Neural progenitor cell (in vitro differentiated cells): ENCODE measurements at regions not wholly inside any gene's neighbourhood (a gene's known extent, or its start where the extent isn't known, plus 50 kb on each side); places are given as distances from the start of the nearest gene placed in this dataset.

ENCODE experiments used
- DNase-seq: peaks from one replicate; pipeline ENCODE4 v3.0.0-alpha.2; 2016; ENCODE audit warnings: low spot score
- H2AFZ ChIP-seq: fragments of 200-600 bp; sonication (generic); replicated peaks from 2 replicates; pipeline ENCODE4 v1.6.1; 2016; ENCODE audit warnings: antibody characterized with exemption
- H3F3A ChIP-seq: fragments of 200-600 bp; sonication (generic); 2 replicates; pipeline ENCODE4 v1.6.1; 2016; ENCODE audit warnings: antibody characterized with exemption, low read depth
- H3K27ac ChIP-seq: fragments of 200-600 bp; sonication (generic); 2 replicates; pipeline ENCODE4 v1.5.1; 2016; ENCODE audit warnings: mild to moderate bottlenecking
- H3K27me3 ChIP-seq: fragments of 200-600 bp; sonication (generic); 2 replicates; pipeline ENCODE4 v1.6.1; 2016; ENCODE audit warnings: mild to moderate bottlenecking, moderate library complexity
- H3K36me3 ChIP-seq: fragments of 200-600 bp; sonication (generic); 2 replicates; pipeline ENCODE4 v1.5.1; 2016
- H3K4me1 ChIP-seq: fragments of 200-600 bp; sonication (generic); 2 replicates; pipeline ENCODE4 v1.6.1; 2016; ENCODE audit warnings: mixed run types
- H3K4me2 ChIP-seq: fragments of 200-600 bp; sonication (generic); 2 replicates; pipeline ENCODE4 v1.6.1; 2016
- H3K4me3 ChIP-seq: fragments of 200-600 bp; sonication (generic); 2 replicates; pipeline ENCODE4 v1.5.1; 2016
- H3K79me2 ChIP-seq: fragments of 200-600 bp; sonication (generic); 2 replicates; pipeline ENCODE4 v1.6.1; 2016; ENCODE audit warnings: low read depth
- H3K9ac ChIP-seq: fragments of 200-600 bp; sonication (generic); 2 replicates; pipeline ENCODE4 v1.6.1; 2016
- H3K9me3 ChIP-seq: fragments of 200-600 bp; sonication (generic); 2 replicates; pipeline ENCODE4 v1.5.1; 2016; ENCODE audit warnings: low read depth
- H4K20me1 ChIP-seq: fragments of 200-600 bp; sonication (generic); 2 replicates; pipeline ENCODE4 v1.6.1; 2016; ENCODE audit warnings: low read depth
- H3K27ac Mint-ChIP-seq: 3 replicates; pipeline ENCODE4 v1.8.0; 2021; ENCODE audit warnings: mixed read lengths
- H3K27me3 Mint-ChIP-seq: 2 replicates; pipeline ENCODE4 v1.8.0; 2022; ENCODE audit warnings: low read depth, mild to moderate bottlenecking, inconsistent platforms, moderate library complexity, mixed read lengths; ENCODE audit not compliant: insufficient read depth
- H3K36me3 Mint-ChIP-seq: 3 replicates; pipeline ENCODE4 v1.8.0; 2021; ENCODE audit warnings: mixed read lengths
- H3K4me1 Mint-ChIP-seq: 3 replicates; pipeline ENCODE4 v1.8.0; 2021; ENCODE audit warnings: mixed read lengths
- H3K4me3 Mint-ChIP-seq: 3 replicates; pipeline ENCODE4 v1.8.0; 2021; ENCODE audit warnings: mild to moderate bottlenecking, moderate library complexity, mixed read lengths
- H3K9me3 Mint-ChIP-seq: 3 replicates; pipeline ENCODE4 v1.8.0; 2020; ENCODE audit warnings: mixed read lengths
- CTCF ChIP-seq: fragments of 200-600 bp; sonication (generic); IDR thresholded peaks from 2 replicates; pipeline ENCODE4 v1.5.1; 2017; ENCODE audit warnings: antibody characterized with exemption, mild to moderate bottlenecking
- EZH2 ChIP-seq: fragments of 200-600 bp; sonication (generic); IDR thresholded peaks from 2 replicates; pipeline ENCODE4 v1.6.1; 2017; ENCODE audit warnings: antibody characterized with exemption, mild to moderate bottlenecking, moderate library complexity
- EZH2phosphoT487 ChIP-seq: fragments of 200-600 bp; sonication (generic); IDR thresholded peaks from 2 replicates; pipeline ENCODE4 v1.6.1; 2017; ENCODE audit warnings: antibody characterized with exemption

DNA sequence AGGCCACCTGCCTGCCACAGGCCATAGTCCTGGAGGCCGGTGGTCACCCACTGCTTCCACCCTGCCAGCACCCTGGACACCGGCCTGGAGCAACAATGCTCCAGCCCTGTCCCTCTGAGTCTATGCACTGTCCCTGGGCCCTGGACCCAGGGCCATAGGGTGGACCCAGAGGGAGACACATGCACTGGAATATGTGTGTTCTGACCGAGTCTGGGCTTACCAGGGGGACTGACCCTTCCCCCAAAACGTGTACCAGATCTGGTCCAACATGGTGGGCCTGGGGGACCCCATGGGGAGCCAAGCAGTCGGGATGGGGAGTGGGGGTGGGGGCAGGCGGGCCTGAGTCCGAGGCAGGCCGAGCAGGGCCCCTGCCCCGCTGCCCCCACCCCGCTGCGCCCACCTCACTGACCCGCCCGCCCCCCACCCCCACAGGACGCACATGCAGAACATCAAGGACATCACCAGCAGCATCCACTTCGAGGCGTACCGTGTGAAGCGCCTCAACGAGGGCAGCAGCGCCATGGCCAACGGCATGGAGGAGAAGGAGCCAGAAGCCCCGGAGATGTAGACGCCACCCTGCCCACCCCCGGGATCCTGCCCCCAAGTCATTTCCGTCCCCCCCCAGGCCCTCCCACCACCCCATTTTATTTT is 357.4 kb downstream of the SEC14L1 start:
- peaks cover 19% of the 10 kb centered on the region for H3K36me3 Mint-ChIP-seq
- H3K9me3 Mint-ChIP-seq, result no peaks in the 10 kb centered on the region
- no peaks in the 10 kb centered on the region for H3K36me3 ChIP-seq

DNA sequence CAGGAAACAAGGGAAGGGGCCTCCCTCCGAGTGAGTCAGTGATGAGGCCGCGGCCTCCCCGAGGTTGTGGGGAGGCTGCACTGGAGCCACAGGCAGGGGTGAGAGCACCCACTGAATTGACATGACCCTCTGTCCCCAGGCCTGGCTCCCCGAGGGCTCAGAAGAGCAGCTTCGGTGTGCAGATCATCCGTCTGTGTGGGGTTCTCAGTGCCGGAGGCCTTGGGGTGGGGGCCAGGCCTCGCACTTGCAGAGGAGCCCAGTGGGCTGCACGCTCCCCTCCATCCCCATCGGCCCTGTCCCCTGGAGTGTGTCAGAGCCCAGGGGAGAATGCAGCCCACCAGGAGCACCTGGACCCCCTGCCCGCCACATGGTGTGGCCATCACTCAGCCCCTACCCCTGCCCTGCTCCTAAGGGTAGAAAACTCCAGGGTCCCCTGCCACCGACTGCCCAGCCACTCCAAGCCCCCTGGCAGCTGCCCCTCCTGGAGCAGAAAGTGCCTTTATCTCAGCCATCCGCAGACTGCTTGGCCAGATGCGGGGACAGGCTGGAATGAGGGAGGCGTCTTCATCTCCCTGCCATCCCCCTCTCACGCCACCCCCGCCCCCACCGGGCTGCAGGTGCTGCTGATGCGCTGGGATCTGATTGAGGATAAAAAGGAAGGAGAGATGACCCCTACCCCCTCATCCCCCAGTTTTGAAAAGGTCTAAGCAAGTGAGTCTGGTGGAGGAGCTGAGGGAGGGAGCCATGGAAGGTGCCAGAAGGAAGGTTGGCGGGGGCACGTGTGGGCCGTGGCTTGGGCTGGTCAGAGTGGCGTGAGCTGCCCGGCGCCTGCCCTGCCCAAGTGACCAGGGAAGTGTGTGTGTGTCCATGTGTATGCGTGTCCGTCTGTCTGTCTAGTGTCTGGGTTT is 358.3 kb downstream of the SEC14L1 start:
- no peaks in the 10 kb centered on the region for H3K36me3 ChIP-seq
- H3K27ac Mint-ChIP-seq, result peak overlapping the region; percentile 15

More for the DNA sequence above, 357.4 kb downstream of the SEC14L1 start:
- Histone ChIP-seq H3K4me3 (no peak overlapping the region), H3K4me2 (no peak overlapping the region), H4K20me1 (peaks cover 17% of the 10 kb centered on the region), H3K9me3 (no peaks in the 10 kb centered on the region), H3F3A (peaks cover 29% of the 10 kb centered on the region), H3K79me2 (no peaks in the 10 kb centered on the region), H2AFZ (no peak overlapping the region), H3K4me1 (peaks cover 3% of the 10 kb centered on the region), H3K9ac (no peak overlapping the region), H3K27me3 (no peaks in the 10 kb centered on the region), H3K27ac (no peak overlapping the region)
- no peak overlapping the region for H3K27ac Mint-ChIP-seq
- TF ChIP-seq CTCF (no peak), EZH2phosphoT487 (no peak), EZH2 (no peak)
- no peak for DNase-seq
- peaks cover 4% of the 10 kb centered on the region for H3K27me3 Mint-ChIP-seq
- H3K4me1 Mint-ChIP-seq, result peaks cover 3% of the 10 kb centered on the region
- H3K4me3 Mint-ChIP-seq, result no peak overlapping the region

GRCh38 chr17:77499699-77500435 is 359.1 kb downstream of the SEC14L1 start:
- Mint-ChIP-seq H3K4me3 (no peak overlapping the region), H3K4me1 (peaks cover 2% of the 10 kb centered on the region), H3K36me3 (peaks cover 19% of the 10 kb centered on the region), H3K27me3 (peaks cover 4% of the 10 kb centered on the region), H3K27ac (no peak overlapping the region), H3K9me3 (no peaks in the 10 kb centered on the region)
- H3K4me2 ChIP-seq, result no peak overlapping the region
- peaks cover 6% of the 10 kb centered on the region for H3K4me1 ChIP-seq
- H3K27me3 ChIP-seq, result no peaks in the 10 kb centered on the region
- no peak overlapping the region for H3K4me3 ChIP-seq
- H3K9me3 ChIP-seq, result no peaks in the 10 kb centered on the region
- no peak overlapping the region for H3K27ac ChIP-seq
- no peaks in the 10 kb centered on the region for H3K79me2 ChIP-seq
- peaks cover 15% of the 10 kb centered on the region for H3F3A ChIP-seq
- H2AFZ ChIP-seq, result no peak overlapping the region
- H4K20me1 ChIP-seq, result peaks cover 3% of the 10 kb centered on the region
- H3K9ac ChIP-seq, result no peak overlapping the region
- TF ChIP-seq EZH2, result no peak
- no peak for TF ChIP-seq EZH2phosphoT487
- no peak for TF ChIP-seq CTCF
- H3K36me3 ChIP-seq, result no peaks in the 10 kb centered on the region
- DNase-seq, result no peak

More for the DNA sequence above, 358.3 kb downstream of the SEC14L1 start:
- H3K27me3 ChIP-seq, result no peaks in the 10 kb centered on the region
- Mint-ChIP-seq H3K4me1 (peaks cover 3% of the 10 kb centered on the region), H3K36me3 (peaks cover 19% of the 10 kb centered on the region), H3K27me3 (peaks cover 4% of the 10 kb centered on the region), H3K4me3 (peak overlapping the region; percentile 10), H3K9me3 (no peaks in the 10 kb centered on the region)
- no peaks in the 10 kb centered on the region for H3K79me2 ChIP-seq
- no peak for DNase-seq
- no peaks in the 10 kb centered on the region for H3K4me1 ChIP-seq
- peaks cover 10% of the 10 kb centered on the region for H4K20me1 ChIP-seq
- no peak overlapping the region for H3K4me2 ChIP-seq
- H3K4me3 ChIP-seq, result no peak overlapping the region
- no peaks in the 10 kb centered on the region for H3K9me3 ChIP-seq
- no peak overlapping the region for H3K9ac ChIP-seq
- H3F3A ChIP-seq, result peaks cover 21% of the 10 kb centered on the region
- no peak overlapping the region for H3K27ac ChIP-seq
- no peak for TF ChIP-seq CTCF
- no peak for TF ChIP-seq EZH2
- no peak for TF ChIP-seq EZH2phosphoT487
- no peak overlapping the region for H2AFZ ChIP-seq
